DND-41 (cell line): ENCODE measurements at regions not wholly inside any gene's neighbourhood (a gene's known extent, or its start where the extent isn't known, plus 50 kb on each side); places are given as distances from the start of the nearest gene placed in this dataset.
"Not testable (repeated sequence)": the region's sequence is repeated elsewhere in the genome, so short reads cannot be mapped to it uniquely, and the experiment has no call there.

Experiments
- ATAC-seq: fragments of 200-7000 bp; cut with Tn5 transposase; 3 replicates; pipeline ENCODE4 v1.9.1; 2021; ENCODE audit warnings: low read depth; ENCODE audit not compliant: insufficient read depth
- DNase-seq: peaks from one replicate; pipeline ENCODE4 v3.0.0-alpha.2; 2020
- H2AFZ ChIP-seq: 2 replicates; pipeline ENCODE4 v1.6.0; 2012; ENCODE audit warnings: low read depth, low read length
- H3K27ac ChIP-seq: 2 replicates; pipeline ENCODE4 v1.5.1; 2012; ENCODE audit warnings: low read length, inconsistent platforms
- H3K27me3 ChIP-seq: fragments of 200-600 bp; sonication (generic); 2 replicates; pipeline ENCODE4 v1.6.0; 2012; ENCODE audit warnings: low read length, mild to moderate bottlenecking, inconsistent platforms; ENCODE audit not compliant: insufficient read depth, poor library complexity
- H3K36me3 ChIP-seq: 2 replicates; pipeline ENCODE4 v1.5.1; 2012; ENCODE audit warnings: low read length, inconsistent platforms; ENCODE audit not compliant: insufficient read depth
- H3K4me1 ChIP-seq: 2 replicates; pipeline ENCODE4 v1.5.1; 2012; ENCODE audit warnings: mild to moderate bottlenecking, low read length; ENCODE audit not compliant: insufficient read depth
- H3K4me2 ChIP-seq: 2 replicates; pipeline ENCODE4 v1.6.0; 2012; ENCODE audit warnings: mild to moderate bottlenecking, moderate library complexity, low read length, inconsistent platforms; ENCODE audit not compliant: insufficient read depth
- H3K4me3 ChIP-seq, 2 experiments: fragments of 200-600 bp in 1 of 2; shearing (Covaris generic) in 1 of 2; 2 replicates each; pipeline ENCODE4 v1.5.1; 2012 to 2016; ENCODE audit warnings: inconsistent platforms in 2 of 2, low read length in 2 of 2, mild to moderate bottlenecking in 2 of 2, low read depth in 1 of 2, moderate library complexity in 1 of 2
- H3K79me2 ChIP-seq: 2 replicates; pipeline ENCODE4 v1.6.0; 2012; ENCODE audit warnings: low read length, inconsistent platforms; ENCODE audit not compliant: insufficient read depth
- H3K9ac ChIP-seq: 2 replicates; pipeline ENCODE4 v1.6.0; 2012; ENCODE audit warnings: low read depth, mild to moderate bottlenecking, inconsistent platforms, low read length, moderate library complexity
- H3K9me3 ChIP-seq: 2 replicates; pipeline ENCODE4 v1.5.1; 2012; ENCODE audit warnings: low read length, moderate library complexity, mild to moderate bottlenecking, inconsistent platforms; ENCODE audit not compliant: insufficient read depth, severe bottlenecking
- H4K20me1 ChIP-seq: 2 replicates; pipeline ENCODE4 v1.6.0; 2012; ENCODE audit warnings: low read length; ENCODE audit not compliant: insufficient read depth
- CTCF ChIP-seq: IDR thresholded peaks from 2 replicates; pipeline ENCODE4 v1.5.1; 2012; ENCODE audit warnings: borderline replicate concordance, low read length, moderate library complexity, mild to moderate bottlenecking; ENCODE audit not compliant: poor library complexity, severe bottlenecking; ENCODE audit errors: extremely low read depth
- EZH2 ChIP-seq: IDR thresholded peaks from 3 replicates; pipeline ENCODE4 v1.6.1; 2012; ENCODE audit warnings: borderline replicate concordance, low read depth, mild to moderate bottlenecking, moderate library complexity, low read length, inconsistent platforms; ENCODE audit not compliant: severe bottlenecking

GRCh38 chr12:63003223-63003819 lies 68.4 kb upstream of the PPM1H start:
- Histone ChIP-seq H3K27ac (no peak overlapping the region), H3K4me2 (no peak overlapping the region), H3K9ac (no peak overlapping the region), H2AFZ (no peak overlapping the region), H3K9me3 (no peaks in the 10 kb centered on the region), H3K79me2 (no peaks in the 10 kb centered on the region), H3K36me3 (no peaks in the 10 kb centered on the region), H4K20me1 (no peaks in the 10 kb centered on the region), H3K4me3 (no peak overlapping the region), H3K27me3 (peaks cover 2% of the 10 kb centered on the region), H3K4me1 (no peaks in the 10 kb centered on the region)
- DNase-seq (no peak), ATAC-seq (no peak)
- TF ChIP-seq EZH2 = no peak
- no peak for TF ChIP-seq CTCF

GRCh38 chr12:63002059-63002458 lies 67.1 kb upstream of the PPM1H start:
- not testable (repeated sequence) for H3K9me3 ChIP-seq, H3K4me1 ChIP-seq, H3K79me2 ChIP-seq, DNase-seq, ATAC-seq, H3K36me3 ChIP-seq, H4K20me1 ChIP-seq, H3K27me3 ChIP-seq, H3K9ac ChIP-seq, H3K4me2 ChIP-seq, H3K4me3 ChIP-seq, H3K27ac ChIP-seq, H2AFZ ChIP-seq

GRCh38 chr12:62998454-62998853 lies 63.5 kb upstream of the PPM1H start:
- Histone ChIP-seq H3K4me1 (no peaks in the 10 kb centered on the region), H3K27ac (no peak overlapping the region), H2AFZ (no peak overlapping the region), H3K36me3 (no peaks in the 10 kb centered on the region), H3K4me3 (no peak overlapping the region), H4K20me1 (no peaks in the 10 kb centered on the region), H3K79me2 (no peaks in the 10 kb centered on the region), H3K27me3 (peaks cover 2% of the 10 kb centered on the region), H3K9ac (no peak overlapping the region), H3K4me2 (no peak overlapping the region), H3K9me3 (no peaks in the 10 kb centered on the region)
- ATAC-seq (no peak), DNase-seq (no peak)
- TF ChIP-seq CTCF (no peak), EZH2 (no peak)

- no peaks in the 10 kb centered on the region for H3K9me3 ChIP-seq
- ATAC-seq (no peak), DNase-seq (no peak)
- no peak overlapping the region for H3K4me3 ChIP-seq
- H4K20me1 ChIP-seq = no peaks in the 10 kb centered on the region
- H3K79me2 ChIP-seq = no peaks in the 10 kb centered on the region
- H3K27me3 ChIP-seq = no peaks in the 10 kb centered on the region
- H3K36me3 ChIP-seq = no peaks in the 10 kb centered on the region
- TF ChIP-seq CTCF = no peak
- no peak for TF ChIP-seq EZH2
- no peak overlapping the region for H3K4me2 ChIP-seq
- H2AFZ ChIP-seq = no peak overlapping the region
- no peaks in the 10 kb centered on the region for H3K4me1 ChIP-seq
- H3K27ac ChIP-seq = no peak overlapping the region
- H3K9ac ChIP-seq = no peak overlapping the region
Measured at GRCh38 chr12:62995097-62995496, 60.1 kb upstream of the PPM1H start.
